Hindlimb muscle (tissue), 1 donor: ENCODE measurements at regions not wholly inside any gene's neighbourhood (a gene's known extent, or its start where the extent isn't known, plus 50 kb on each side); places are given as distances from the start of the nearest gene placed in this dataset.
A peak's percentile ranks its signal among the peaks of the same experiment; 100 is the strongest.
"Not testable (repeated sequence)": the region's sequence is repeated elsewhere in the genome, so short reads cannot be mapped to it uniquely, and the experiment has no call there.

Experiments
- DNase-seq: peaks from one replicate; pipeline ENCODE4 v3.0.0-alpha.2; 2013

GRCh38 chr4:104549736-104550135, 55.0 kb upstream of the CXXC4 start:
- no peak for DNase-seq

DNA sequence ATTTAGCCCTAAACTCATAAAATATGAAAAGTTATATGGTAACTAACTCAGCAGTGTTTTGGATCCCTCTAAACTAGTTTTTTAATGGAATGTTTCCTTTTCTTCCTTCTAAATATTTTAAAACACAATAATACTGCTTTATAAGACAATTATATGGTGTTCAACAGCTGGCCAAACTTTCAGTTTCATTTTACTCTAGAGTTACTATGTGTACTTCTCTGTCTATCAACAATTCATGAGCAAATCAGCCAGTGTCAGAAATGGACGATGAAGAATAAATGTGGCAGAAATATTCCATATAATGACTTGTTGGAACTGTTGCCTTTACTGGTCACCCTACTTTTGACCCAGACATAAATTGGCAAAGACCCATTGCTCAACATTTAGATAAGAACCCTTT, 64.8 kb upstream of the CXXC4 start:
- no peak for DNase-seq

- DNase-seq = no peak
These were observed 76.6 kb upstream of the CXXC4 start for GRCh38 chr4:104571341-104571740.

GRCh38 chr4:104574371-104574770, 79.7 kb upstream of the CXXC4 start:
- DNase-seq = no peak

DNA sequence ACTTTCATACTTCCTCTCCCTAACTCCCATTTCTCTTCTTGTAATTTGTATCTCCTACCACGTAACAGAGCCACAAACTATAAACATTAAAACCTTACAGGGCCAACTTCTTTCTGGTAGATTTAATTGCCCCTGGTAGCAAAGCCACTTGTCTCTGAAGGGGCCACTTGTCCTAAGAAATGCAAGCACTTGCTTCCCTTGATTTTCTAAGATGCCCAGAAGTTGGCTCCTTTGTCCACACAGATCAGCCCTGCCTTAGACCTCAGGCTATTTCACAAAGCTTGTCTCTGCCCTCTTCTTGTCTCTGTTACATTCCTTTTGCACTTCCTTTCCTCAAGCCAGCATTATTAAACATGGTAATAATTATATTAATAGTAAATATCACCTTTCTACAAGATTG, 80.6 kb upstream of the CXXC4 start:
- no peak for DNase-seq

GRCh38 chr4:104577405-104577804, 82.7 kb upstream of the CXXC4 start:
- DNase-seq = no peak

GRCh38 chr4:104581476-104581875, 86.8 kb upstream of the CXXC4 start:
- not testable (repeated sequence) for DNase-seq

GRCh38 chr4:104582056-104582455, 87.4 kb upstream of the CXXC4 start:
- DNase-seq = not testable (repeated sequence)

DNA sequence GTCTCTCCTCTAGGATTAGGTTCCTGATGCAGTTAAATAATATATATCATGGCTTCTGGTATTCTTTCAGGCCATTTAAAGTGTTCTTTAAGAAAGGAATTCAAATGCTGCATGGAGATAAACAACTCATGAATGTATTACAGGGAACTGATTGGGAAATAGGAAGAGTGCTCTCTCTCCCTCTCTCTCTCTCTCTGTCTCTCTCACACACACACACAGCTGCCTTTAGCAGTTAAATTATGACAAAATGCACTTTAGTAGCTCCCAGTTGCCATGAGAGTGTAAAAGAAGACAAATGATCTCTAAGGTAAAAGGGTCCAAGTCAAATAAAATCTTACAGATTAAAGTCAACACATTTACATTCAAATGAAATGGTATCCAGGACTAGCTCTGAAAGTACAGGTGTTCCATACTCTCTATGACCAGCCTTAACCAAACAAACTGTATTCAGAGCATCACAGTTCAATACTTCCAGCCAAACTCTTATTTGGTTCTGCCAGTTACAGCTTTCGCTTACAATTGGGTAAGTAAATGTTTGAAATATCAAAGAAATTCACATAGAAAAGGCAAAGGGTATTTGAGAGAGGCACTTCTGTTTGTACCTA, 94.7 kb upstream of the CXXC4 start:
- DNase-seq = no peak

DNA sequence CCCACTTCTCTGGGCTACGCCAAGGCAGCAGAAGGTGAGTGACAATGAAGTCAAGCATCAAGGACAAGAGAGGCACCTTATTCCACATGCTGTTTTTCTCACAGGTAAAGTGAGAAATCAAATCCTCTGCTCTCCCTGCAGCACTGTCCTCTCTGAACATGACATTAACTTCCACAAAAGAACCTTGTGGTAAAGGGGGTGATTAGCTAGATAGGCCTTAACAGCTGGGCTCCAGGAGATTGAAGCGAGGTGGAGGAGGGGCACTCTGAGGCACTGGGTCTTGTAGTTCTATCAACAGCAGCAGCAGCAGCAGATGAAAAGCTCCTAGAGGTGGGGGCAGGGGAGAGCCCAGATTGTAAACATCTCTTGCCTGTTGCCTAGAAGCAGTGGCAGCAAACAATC, 96.8 kb upstream of the CXXC4 start:
- DNase-seq = no peak

DNA sequence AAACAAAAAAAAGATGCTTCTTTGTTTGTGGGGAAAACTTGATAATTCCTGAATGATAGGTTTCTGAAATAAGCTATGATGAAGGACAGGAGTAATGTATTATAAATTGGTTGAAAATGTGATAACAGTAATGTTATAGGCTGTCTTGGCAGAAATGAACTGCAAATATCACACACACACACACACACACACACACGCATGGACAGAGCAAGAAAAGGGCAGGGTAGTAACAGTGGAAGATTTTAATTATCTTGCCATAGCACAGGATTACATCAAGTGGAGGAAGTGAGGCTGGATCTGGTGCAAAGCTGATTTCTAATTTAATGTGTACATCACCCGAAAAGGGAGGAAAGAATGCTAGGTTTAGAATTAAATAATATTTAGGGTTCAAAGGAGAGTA, 97.5 kb upstream of the CXXC4 start:
- DNase-seq = no peak

DNA sequence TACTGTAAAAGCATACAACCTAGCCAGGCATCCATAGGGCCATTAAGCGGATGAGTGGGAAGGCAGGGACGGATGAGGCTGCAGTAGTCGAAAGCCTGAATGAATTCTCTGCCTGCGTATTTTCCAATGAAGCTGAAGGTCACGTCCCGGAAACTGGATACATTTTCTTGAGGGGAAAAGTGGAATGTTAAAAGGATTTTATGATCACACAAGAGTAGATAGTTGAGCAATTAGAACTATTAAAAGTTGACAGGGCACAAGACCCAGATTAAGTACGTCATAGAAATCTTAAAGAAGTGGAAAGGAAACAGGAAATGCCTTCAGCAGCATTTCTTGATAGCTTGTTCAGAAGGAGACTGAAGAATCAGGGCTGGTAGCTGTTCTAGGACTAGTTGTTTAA, 98.3 kb upstream of the CXXC4 start:
- DNase-seq = peak; percentile 23

- no peak for DNase-seq
These were observed 101.5 kb upstream of the CXXC4 start for GRCh38 chr4:104596189-104596588.

DNA sequence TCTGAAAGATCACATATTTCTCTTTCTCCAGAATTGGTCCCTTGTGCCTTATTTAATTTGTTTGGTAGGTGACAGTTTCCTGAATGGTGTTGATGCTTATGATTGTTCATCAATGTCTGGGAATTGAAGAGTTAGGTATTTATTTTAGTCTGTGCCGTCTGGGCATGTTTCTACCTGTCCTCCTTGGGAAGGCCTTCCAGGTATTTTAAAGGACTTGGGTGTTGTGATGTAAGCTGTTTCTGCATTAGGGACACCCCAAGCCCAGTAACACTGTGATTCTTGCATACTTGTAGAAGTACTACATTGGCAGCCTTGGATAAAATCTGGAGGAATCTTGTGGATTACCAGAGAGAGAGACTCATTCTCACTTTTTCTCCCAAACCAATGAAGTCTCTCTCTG, 120.8 kb upstream of the CXXC4 start:
- no peak for DNase-seq

DNA sequence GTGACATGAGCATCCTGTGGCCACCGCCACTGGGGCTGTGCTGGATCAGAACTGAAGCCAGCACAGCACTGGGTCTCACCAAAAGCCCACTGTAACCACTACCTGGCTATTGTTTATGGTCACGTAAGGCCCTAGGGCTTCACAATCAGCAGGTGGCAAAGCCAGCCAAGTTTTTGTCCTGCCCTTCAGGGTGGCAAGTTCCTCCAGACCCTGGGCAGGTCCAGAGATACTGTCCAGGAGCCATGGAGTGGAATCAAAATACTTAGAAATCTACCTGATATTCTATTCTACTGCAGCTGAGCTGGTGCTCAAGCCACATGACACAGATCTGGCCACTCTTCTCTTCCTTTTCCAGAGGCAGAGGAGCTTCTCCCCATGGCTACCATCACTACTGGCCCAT, 121.2 kb upstream of the CXXC4 start:
- no peak for DNase-seq

DNA sequence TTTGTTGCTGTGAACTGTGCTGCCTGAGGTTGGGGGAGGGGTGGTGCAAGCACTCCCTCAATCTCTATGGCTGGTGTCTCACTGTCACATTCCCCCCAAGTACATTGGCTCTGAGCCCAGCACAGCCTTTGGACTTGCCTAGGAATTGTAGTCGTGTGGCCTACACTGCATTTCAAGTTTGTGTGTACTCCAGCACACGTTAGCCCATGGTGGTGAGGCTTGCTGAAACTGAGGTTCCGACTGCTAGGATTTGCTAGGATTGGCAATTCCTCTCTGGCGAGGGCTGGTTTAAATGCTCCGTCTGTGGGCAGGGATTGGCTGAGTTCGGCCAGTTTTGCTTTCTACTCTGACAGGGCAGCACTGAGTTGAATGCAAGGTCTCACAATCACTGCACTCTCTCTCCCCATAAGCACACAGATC, 121.7 kb upstream of the CXXC4 start:
- no peak for DNase-seq

DNA sequence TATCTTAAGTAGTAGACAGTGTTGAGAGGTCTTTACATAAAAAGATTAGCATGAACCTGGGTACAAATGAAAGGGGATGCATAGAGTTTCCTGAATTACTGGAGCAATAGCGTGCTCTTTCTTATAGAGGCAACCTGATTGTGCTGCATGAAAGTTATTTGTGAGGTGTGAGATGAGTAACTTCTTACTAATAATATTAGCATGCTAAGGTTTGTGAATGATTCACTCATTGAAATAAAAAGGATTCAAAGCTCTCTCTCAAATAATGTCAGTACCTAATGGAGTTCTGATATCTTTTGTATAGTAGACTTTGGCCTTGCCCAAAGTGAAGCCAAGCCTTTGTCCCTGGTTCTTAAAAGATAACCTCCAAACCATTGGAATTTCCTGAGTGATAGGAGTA, 131.0 kb upstream of the CXXC4 start:
- DNase-seq = no peak

GRCh38 chr4:104629601-104630000, 134.9 kb upstream of the CXXC4 start:
- no peak for DNase-seq

- DNase-seq = no peak
These were observed 135.6 kb upstream of the CXXC4 start for GRCh38 chr4:104630272-104630671.

DNA sequence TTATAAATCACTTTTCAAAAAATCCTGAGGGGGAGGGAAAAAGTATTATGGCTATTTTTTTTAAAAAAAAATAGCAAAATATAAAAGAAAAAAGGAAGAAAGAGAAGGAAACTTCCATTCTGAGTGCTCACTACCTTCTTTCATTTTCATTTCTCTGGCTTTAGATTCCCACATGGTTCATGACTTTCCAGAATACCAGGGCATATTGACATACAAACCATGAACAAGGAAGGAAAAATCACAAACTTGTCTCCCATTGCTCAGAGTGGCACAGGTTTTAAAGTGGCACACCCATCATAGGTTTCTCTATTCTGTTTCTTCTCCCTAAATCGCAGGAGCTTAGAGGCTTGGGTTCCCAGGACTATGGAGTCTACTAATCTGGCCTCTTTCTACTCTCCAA, 136.3 kb upstream of the CXXC4 start:
- no peak for DNase-seq

- DNase-seq = no peak
These were observed 146.7 kb upstream of the CXXC4 start for GRCh38 chr4:104641418-104641817.

DNA sequence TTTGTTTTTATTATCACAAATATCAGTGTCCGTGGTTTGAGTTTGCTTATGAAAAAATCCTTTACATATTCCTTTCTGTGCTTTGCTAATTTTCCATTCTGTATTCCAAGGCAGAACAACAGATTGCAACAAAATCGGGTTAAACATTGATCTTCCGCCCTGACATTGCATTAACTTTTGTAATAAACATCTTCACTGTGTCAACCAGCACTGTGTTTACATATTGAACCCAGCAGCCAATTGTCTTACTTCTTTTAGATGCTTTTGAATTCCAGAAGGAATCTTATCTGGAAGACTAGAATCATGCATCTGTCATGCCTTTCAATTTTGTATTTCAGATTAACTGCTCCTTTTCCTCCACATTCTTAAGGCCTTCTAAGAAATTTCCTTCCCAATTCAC, 147.8 kb upstream of the CXXC4 start:
- DNase-seq = no peak

DNA sequence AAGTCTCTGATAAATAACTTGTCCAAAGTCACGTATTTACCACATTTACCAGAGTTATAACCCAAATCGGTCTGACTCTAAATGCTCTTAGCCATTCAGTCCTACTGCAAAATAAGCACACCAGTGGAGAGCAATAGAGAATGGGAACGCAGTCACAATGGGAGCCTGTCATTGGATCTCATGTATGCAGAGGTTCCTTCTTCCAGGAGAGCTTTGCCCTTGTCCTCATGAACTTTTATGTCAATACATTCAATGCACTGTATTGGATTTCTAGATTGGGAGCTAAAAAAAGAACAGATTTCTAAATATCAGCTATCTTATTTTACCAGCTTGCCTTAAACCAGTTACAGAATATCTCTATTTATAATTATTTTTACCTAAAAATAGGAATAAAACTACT, 149.1 kb upstream of the CXXC4 start:
- no peak for DNase-seq

DNA sequence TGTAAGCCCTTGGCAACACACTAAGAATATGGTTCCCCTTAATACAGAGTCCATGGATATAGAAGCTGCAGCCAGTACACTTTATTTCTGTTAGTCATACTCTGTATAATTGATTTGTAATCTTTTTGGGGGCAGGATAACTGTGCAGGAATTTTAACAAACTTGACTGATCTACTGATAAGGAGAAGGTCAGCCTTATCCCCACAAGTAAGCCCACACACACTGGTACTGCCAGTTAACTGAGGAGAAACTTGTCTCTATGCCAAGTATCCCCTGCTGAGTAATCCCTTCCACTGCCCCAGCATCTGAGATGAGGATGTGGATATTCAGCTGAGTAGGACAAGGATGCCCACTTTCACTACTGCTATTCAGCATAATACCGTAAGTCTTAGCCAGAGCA, 154.9 kb upstream of the CXXC4 start:
- no peak for DNase-seq

DNA sequence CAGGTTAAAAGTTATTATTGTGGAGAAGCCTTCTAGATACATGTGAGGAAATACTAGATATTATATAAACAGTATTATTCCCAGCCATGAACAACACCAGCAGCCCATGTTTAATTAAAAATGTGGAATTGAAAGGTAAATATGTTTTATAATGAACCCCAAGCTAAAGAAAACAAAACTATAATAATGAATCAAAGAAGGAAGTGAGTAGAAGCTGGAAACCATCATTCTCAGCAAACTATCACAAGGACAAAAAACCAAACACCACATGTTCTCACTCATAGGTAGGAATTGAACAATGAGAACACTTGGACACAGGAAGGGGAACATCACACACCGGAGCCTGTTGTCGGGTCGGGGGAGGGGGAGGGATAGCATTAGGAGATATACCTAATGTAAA, 167.6 kb upstream of the CXXC4 start:
- not testable (repeated sequence) for DNase-seq

GRCh38 chr4:104677116-104677515, 182.4 kb upstream of the CXXC4 start:
- DNase-seq = peak; percentile 2
